ENCODE measurements at regions not wholly inside any gene's neighbourhood (a gene's known extent, or its start where the extent isn't known, plus 50 kb on each side); places are given as distances from the start of the nearest gene placed in this dataset.
"Not testable (repeated sequence)": the region's sequence is repeated elsewhere in the genome, so short reads cannot be mapped to it uniquely, and the experiment has no call there.

GRCh38 chr16:88165040-88165544 is 213.9 kb downstream of the BANP start:
- not testable (repeated sequence) for DNase-seq

- not testable (repeated sequence) for DNase-seq
Measured at GRCh38 chr16:88165683-88166082, 214.4 kb downstream of the BANP start.

GRCh38 chr16:88166209-88166773 is 215.1 kb downstream of the BANP start:
- DNase-seq = not testable (repeated sequence)

- DNase-seq = not testable (repeated sequence)
Measured at GRCh38 chr16:88167798-88168556, 214.8 kb upstream of the ZNF469 start.

DNA sequence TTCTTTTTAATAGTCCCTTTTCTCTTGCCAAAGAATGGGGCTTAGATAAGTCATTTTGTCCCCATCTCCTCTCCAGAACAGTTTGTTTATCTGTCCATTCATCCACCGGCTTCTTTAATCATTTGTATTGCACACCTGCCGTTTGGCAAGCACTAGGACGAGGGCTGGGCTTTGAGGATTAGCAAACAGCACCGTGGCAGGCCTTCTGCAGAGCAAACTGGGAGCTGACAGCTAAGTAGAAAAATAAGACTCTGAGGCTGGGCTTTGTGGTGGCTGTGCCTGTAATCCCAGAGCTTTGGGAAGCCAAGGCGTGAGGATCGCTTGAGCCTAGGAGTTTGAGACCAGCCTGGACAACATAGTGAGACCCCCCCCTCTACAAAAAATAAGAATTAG is 214.2 kb upstream of the ZNF469 start:
- not testable (repeated sequence) for DNase-seq

- DNase-seq = not testable (repeated sequence)
Measured at GRCh38 chr16:88169136-88169830, 213.5 kb upstream of the ZNF469 start.

- DNase-seq = not testable (repeated sequence)
Measured at GRCh38 chr16:88169831-88170165, 213.0 kb upstream of the ZNF469 start.

DNA sequence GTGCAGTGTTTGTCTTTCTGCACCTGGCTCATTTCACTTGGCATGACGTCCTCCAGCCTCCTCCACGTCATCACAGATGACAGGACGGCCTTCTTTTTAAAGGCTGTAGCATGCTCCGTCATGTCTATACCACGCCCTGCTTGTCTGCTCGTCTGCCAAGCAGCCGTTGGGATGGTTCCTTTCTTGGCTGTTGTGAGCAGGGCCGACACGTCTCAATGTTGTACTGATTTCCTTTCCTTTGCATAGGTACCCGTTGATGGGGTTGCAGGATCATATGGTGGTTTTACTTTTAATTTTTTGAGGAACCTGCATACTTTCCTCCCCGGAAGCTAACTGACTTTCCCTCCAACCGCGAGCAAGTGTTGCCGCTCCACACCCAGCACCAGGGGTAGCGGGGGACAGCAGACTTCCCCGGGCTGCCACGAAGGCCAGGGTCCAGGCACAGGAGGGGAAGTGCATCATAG is 212.2 kb upstream of the ZNF469 start:
- no peak for DNase-seq

DNA sequence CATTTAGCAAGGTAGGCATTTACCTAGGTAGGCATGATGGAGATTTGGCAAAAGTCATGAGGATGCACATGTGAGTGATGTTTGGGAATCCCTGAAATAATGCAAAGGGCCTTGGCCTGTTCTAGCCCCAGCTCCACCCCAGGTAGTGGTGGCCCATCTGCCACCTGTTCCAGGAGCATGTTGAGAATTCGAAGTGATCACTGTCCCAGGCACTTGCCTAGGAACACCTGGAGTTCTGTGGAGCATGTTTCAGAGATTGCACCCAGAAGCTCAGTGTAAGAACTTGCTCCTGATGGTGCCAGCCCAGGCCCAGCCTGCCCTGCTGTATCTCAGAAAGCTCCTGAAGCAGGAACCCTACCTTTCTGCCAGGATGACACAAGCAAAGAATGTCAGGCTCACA is 211.6 kb upstream of the ZNF469 start:
- not testable (repeated sequence) for DNase-seq

GRCh38 chr16:88176184-88176583 is 206.6 kb upstream of the ZNF469 start:
- not testable (repeated sequence) for DNase-seq

DNA sequence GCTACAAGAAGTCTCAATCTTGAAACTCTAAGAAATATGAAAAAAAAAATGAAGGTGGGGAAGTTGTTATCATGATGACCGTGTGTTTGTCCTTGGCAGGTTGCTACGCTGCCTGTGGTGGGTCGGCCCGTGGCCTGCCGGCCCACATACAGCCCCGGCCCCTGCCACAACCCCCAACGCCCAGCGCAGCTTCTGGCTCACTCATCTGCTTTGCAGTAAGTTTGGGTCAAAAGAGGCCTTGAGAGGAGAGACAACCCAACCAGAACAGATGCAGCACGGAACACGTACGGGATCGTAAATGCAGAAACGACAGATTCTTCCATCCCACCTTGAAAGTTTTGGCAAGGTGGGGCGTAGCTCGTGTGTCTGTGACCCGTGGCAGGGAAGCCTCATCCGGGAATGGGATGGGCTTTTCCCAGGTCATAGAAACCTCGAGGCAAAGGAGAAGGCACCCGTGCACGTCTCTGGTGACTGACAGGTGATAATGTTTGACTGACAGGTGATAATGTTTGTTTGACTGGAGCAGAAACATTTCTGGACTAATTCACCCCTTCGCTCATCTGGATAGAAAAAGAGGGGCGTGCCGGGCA is 206.1 kb upstream of the ZNF469 start:
- not testable (repeated sequence) for DNase-seq

DNA sequence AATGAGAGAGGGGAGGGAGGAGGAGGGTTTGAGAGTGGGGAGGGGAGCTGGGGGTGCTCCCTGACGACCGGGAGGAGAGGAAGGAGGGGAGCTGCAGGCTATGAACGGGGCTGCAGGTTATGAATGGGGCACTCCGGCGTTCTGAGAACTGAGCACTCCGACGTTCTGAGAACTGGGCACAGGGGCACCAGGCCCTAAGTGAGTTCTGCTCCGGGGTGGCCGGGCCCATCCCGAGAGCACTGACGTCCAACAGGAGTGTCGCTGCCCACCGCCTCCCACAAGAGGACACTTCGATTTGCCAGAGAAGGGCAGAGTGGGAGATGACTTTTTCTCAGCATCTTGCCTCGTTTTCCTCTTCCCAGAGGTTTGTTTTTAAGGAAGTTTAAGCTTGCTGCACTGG is 204.5 kb upstream of the ZNF469 start:
- not testable (repeated sequence) for DNase-seq

DNA sequence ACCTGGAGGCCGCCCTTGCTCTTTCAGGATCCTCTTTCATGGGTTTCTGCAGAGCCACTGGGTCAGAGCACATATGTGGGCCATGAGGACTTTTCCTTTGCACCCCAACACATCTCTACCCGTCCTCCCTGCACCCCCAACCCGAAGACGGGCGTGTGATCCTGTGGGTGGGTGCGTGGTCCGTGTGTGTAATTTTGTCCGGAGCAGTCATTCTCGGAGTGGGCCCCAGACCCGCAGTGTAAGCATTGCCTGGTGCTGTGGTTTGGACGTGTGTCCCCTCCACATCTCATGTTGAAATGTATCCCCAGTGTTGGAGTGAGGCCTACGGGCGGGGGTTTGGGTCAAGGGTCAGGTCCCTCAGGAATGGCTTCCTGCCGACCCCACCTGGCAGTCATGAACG is 203.9 kb upstream of the ZNF469 start:
- not testable (repeated sequence) for DNase-seq

DNA sequence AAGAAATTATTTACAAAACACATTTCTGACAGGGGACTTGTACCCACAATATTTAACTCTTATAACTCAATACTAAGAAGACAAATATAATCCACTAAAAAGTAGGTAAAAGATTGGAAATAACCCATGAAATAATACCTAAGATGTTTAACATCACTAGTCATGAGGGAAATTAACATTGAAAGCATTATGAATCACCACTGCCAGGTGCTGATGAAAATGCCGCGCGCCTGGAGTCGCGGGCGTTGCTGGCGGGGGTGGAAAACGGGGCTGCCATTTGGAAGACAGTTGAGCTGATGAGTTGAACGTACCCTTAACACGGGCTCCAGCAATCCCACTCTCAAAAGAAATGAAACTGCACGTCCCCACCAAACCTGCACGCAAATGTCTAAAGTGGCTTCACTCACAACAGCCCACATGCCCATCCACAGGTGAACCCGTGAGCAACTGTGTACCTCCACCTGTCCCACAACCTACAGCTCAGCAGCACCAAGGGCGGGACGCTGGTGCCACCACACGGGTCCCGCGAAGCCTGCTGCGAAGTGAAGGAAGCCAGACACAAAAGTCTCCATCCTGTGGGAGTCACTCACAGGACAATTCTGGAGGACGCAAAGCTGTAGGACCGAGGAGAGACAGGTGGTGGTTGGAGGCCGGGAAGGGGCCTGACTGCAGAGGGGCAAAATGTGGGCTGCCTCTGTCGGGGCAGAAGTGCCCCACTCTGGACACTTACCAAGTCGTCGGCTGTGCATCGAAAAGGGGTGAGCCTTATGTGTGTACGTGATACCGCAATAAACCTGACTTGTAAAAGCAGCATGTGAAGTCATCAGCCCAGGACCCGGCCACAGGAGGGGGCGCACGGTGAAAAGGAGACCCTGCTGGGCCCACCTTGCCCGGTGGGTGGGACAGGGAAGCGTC is 199.5 kb upstream of the ZNF469 start:
- DNase-seq = not testable (repeated sequence)

- DNase-seq = not testable (repeated sequence)
Measured at GRCh38 chr16:88184053-88184452, 198.7 kb upstream of the ZNF469 start.

DNA sequence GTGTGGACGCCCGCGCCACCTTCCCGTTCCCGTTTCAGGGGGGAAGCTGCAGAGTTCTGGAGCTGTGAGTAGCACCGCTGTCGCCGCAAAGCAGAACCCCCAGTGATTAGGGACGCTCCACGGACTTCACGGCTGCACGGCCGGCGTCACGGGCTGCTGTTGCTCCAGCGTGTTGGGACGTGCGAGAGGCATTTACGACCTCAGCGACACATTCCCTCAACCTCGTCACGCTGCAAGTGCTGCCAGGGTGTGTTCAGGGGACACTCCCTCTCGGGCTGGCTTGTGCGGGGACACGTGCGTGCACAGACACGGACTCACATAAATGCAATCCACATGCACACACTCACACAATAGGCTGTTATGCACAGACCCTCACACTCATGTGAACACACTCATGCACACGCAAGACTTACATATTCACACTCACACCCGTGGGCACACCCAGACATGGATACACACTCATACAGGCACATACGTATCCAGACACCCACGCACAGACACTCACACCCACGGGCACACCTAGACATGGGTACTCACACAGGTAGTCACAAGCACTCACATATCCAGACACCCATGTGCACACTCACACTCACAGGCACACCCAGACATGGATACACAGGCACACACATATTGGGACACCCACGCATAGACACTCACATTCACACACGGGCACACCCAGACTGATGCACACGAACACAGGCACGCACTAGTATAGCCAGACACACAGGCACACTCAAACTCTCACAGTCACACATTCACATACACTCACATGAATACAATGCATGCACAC is 198.0 kb upstream of the ZNF469 start:
- DNase-seq = not testable (repeated sequence)

DNA sequence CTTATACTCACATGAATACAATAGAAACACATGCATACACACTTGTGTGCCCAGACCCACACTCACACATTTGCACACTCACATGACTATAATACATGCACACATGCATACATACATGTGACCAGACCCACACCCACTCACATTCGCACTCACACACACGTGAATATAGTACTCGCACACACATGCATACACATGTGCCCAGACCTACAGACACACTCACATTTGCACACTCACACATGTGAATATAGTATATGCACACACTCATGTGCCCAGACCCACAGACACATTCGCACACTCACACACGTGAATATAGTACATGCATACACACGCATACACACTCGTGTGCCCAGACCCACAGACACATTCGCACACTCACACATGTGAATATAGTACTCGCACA is 197.4 kb upstream of the ZNF469 start:
- DNase-seq = not testable (repeated sequence)

- DNase-seq = not testable (repeated sequence)
Measured at GRCh38 chr16:88185976-88186888, 196.5 kb upstream of the ZNF469 start.

DNA sequence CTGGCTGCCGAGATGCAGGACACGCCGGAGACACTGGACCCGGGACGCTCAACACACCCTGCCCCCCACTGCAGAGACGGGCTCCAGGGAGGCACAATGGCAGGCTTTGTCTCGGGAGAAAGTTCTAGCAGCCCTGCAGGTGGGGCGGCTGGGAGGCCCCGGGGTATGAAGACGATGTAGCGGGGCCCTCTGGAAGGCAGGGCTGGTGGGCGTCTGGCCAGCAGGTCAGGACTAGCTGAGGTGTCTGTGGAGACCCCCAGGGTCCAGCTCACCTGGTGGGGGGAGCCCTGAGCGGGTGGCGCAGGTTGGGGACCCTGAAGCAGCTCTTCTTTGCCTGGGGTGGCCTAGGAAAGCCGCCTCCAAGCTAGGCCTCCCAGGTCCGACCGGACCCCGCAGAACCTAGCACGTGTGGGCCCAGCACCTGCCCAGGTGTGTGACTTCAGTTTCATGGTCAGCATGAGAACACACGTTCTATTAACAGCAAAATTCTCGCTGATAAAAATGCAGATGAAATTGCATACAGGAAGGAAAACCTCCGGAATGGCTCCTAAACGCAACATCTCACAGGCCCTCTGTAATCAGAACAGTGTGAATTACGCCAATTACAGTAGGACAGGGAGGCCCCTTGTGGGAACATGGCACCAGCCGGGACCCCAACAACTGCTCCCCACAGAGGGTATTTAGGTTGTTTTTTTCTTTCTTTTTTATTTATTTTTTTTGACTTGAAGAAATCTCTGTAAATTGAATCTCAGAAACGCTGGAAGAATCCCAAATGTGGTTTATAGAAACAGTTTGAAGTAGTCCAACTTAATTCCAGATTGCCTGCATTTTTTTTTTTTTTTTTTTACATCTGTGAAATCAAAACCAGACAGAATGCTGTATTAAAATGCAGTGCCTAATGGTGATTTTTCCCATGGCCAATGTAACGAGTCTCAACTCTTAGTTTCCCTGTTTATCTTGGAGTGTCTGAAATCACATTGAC is 195.6 kb upstream of the ZNF469 start:
- DNase-seq = not testable (repeated sequence)
